Caco-2 (cell line): ENCODE measurements at regions not wholly inside any gene's neighbourhood (a gene's known extent, or its start where the extent isn't known, plus 50 kb on each side); places are given as distances from the start of the nearest gene placed in this dataset.

Experiments used
- BruUV-seq: library from RNA; stranded (reverse); fragments of 400-500 nt; replicated peaks from 2 replicates; lab custom pipeline; 2021; lab: Mats Ljungman, UMichigan
- CTCF ChIA-PET: fragments of 300-600 bp; sonication (Branson Sonifier 250); formaldehyde crosslinking; loops from one replicate; lab custom pipeline; 2022; ENCODE audit warnings: antibody characterized with exemption; lab: Charles Lee
- POLR2A ChIA-PET: fragments of 300-600 bp; sonication (Branson Sonifier 250); formaldehyde crosslinking; loops from one replicate; lab custom pipeline; 2022; ENCODE audit warnings: antibody characterized with exemption; lab: Charles Lee
- DNase-seq, 2 experiments: peaks; one replicate each; pipeline versions ENCODE4 v3.0.0 to v3.0.0-alpha.2; 2020 to 2022
- H3K27me3 ChIP-seq: replicated peaks from 2 replicates; pipeline ENCODE4 v1.6.0; 2011; ENCODE audit warnings: low read length; ENCODE audit not compliant: control insufficient read depth, insufficient read depth
- H3K36me3 ChIP-seq: 2 replicates; pipeline ENCODE4 v1.5.1; 2011; ENCODE audit warnings: low read length; ENCODE audit not compliant: control insufficient read depth, insufficient read depth
- H3K4me1 ChIP-seq: fragments of 250-450 bp; sonication (Bioruptor Pico); 2 replicates; pipeline ENCODE4 v1.5.1; 2020; ENCODE audit warnings: mild to moderate bottlenecking
- H3K4me3 ChIP-seq: 2 replicates; pipeline ENCODE4 v1.5.1; 2011; ENCODE audit warnings: low read depth, mild to moderate bottlenecking, control low read depth, low read length
- H3K9me3 ChIP-seq: fragments of 250-450 bp; sonication (Bioruptor Pico); 2 replicates; pipeline ENCODE4 v1.5.1; 2020; ENCODE audit warnings: mild to moderate bottlenecking, moderate library complexity
- H3K27ac Mint-ChIP-seq: one replicate; pipeline ENCODE4 v1.8.0; 2022; ENCODE audit warnings: mixed read lengths; ENCODE audit not compliant: unreplicated experiment
- H3K27me3 Mint-ChIP-seq: one replicate; pipeline ENCODE4 v1.8.0; 2022; ENCODE audit warnings: mixed read lengths; ENCODE audit not compliant: insufficient read depth, unreplicated experiment
- H3K36me3 Mint-ChIP-seq: one replicate; pipeline ENCODE4 v1.8.0; 2022; ENCODE audit warnings: mild to moderate bottlenecking, mixed read lengths; ENCODE audit not compliant: insufficient read depth, unreplicated experiment
- H3K4me1 Mint-ChIP-seq: one replicate; pipeline ENCODE4 v1.8.0; 2022; ENCODE audit warnings: low read depth, mixed read lengths; ENCODE audit not compliant: unreplicated experiment
- H3K4me3 Mint-ChIP-seq: one replicate; pipeline ENCODE4 v1.8.0; 2022; ENCODE audit warnings: mild to moderate bottlenecking, moderate library complexity, mixed read lengths; ENCODE audit not compliant: unreplicated experiment
- H3K9me3 Mint-ChIP-seq: one replicate; pipeline ENCODE4 v1.8.0; 2022; ENCODE audit warnings: mixed read lengths; ENCODE audit not compliant: unreplicated experiment
- CTCF ChIP-seq, 2 experiments: fragments of 200-600 bp in 1 of 2; IDR thresholded peaks; 1 replicate in 1 of 2; 2 replicates in 1 of 2; pipeline versions ENCODE4 v1.5.1 to v1.8.0; 2011 to 2022; ENCODE audit warnings: antibody characterized with exemption in 1 of 2, control low read depth in 1 of 2, inconsistent platforms in 1 of 2, low read depth in 1 of 2, low read length in 1 of 2, mild to moderate bottlenecking in 1 of 2, moderate library complexity in 1 of 2; ENCODE audit not compliant: insufficient read depth in 1 of 2, severe bottlenecking in 1 of 2, unreplicated experiment in 1 of 2
- intact Hi-C: fragments of 100-400 bp; cut with micrococcal nuclease; formaldehyde crosslinking; loops from one replicate; pipeline ENCODE4 v1.10.0; 2022; ENCODE audit not compliant: unreplicated experiment

- ChIA-PET POLR2A (interaction anchor here (0.7 kb wide), 1 partner anchor 45 kb away, joined by 8 read pairs; no protein-coding TSS in a partner anchor), CTCF (interaction anchor here (0.7 kb wide), 1 partner anchor 436 kb away, joined by 5 read pairs; the partner anchor contains the start of gene CMPK2)
- Mint-ChIP-seq H3K27ac (no peak overlapping the region), H3K4me3 (no peak overlapping the region), H3K36me3 (peaks cover 5% of the 10 kb centered on the region), H3K9me3 (peaks cover 14% of the 10 kb centered on the region), H3K4me1 (no peaks in the 10 kb centered on the region), H3K27me3 (no peaks in the 10 kb centered on the region)
- H3K4me3 ChIP-seq: no peak overlapping the region
- H3K27me3 ChIP-seq: no peaks in the 10 kb centered on the region
- DNase-seq: no peak
- no peaks in the 10 kb centered on the region for H3K36me3 ChIP-seq
- no peaks in the 10 kb centered on the region for H3K9me3 ChIP-seq
- no peak for TF ChIP-seq CTCF (IDR thresholded peaks at IDR 0.05; ENCODE audit: insufficient read depth in 1 of 2, low read depth in 1 of 2, low read length in 1 of 2, severe bottlenecking in 1 of 2, unreplicated experiment in 1 of 2)
- intact Hi-C loops: no loop called here
- no peaks in the 10 kb centered on the region for H3K4me1 ChIP-seq
- no TSS peak for BruUV-seq
Observed at GRCh38 chr2:6429210-6429986, 436.3 kb downstream of the CMPK2 start.

DNA sequence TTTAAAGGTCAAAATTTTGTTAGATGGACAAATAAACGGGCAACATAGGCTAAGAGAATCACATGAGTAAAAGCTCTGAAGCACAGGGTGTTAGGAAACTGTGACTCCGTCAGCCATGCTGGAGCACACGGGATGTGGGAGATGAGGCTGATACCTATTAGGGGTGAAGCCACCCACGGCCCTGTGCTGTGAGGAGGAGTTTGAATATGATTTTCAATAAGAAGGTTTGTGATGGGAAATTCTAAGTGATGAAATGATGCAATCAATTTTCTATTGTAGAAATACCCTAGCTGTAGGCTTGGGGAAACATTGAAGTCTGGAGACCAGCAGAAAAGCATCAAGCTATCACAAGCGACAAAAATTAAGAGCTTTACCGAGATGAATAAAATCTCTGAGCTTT is 431.3 kb downstream of the CMPK2 start:
- peaks cover 5% of the 10 kb centered on the region for H3K36me3 Mint-ChIP-seq

DNA sequence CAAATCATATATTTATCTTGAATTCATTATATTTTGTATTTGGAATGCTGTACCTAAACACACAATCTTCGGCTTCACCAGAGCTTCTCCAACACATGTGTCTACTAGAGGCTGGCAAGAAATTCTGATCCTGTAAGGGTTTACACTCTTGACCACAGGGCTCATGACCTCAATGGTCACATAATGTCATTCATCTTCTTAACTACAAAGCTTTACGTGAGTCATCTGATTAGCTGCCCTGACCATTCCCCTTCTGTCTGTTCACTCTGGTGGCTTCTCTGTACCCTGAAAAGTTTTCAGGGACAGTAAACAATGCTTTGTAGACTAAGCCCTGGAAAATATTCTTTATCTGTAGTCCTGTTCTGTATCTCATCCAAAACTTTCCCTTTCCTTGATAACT is 423.9 kb downstream of the CMPK2 start:
- CTCF ChIA-PET: no interaction called here

More for the DNA sequence above, 431.3 kb downstream of the CMPK2 start:
- no peak overlapping the region for H3K27ac Mint-ChIP-seq
- Histone ChIP-seq H3K27me3 (no peaks in the 10 kb centered on the region), H3K4me1 (no peaks in the 10 kb centered on the region), H3K9me3 (no peaks in the 10 kb centered on the region; the same call in none of the 2 replicates), H3K4me3 (no peak overlapping the region), H3K36me3 (no peaks in the 10 kb centered on the region)
- intact Hi-C loops: no loop called here
- no peaks in the 10 kb centered on the region for H3K27me3 Mint-ChIP-seq
- H3K4me1 Mint-ChIP-seq: no peaks in the 10 kb centered on the region
- POLR2A ChIA-PET: no interaction called here
- no peak overlapping the region for H3K4me3 Mint-ChIP-seq
- CTCF ChIA-PET: no interaction called here
- peaks cover 14% of the 10 kb centered on the region for H3K9me3 Mint-ChIP-seq
- DNase-seq: no peak
- TF ChIP-seq CTCF (IDR thresholded peaks at IDR 0.05; ENCODE audit: insufficient read depth in 1 of 2, low read depth in 1 of 2, low read length in 1 of 2, severe bottlenecking in 1 of 2, unreplicated experiment in 1 of 2): no peak
- BruUV-seq: no TSS peak

More for the DNA sequence above, 423.9 kb downstream of the CMPK2 start:
- no peaks in the 10 kb centered on the region for H3K27me3 ChIP-seq
- no TSS peak for BruUV-seq
- intact Hi-C loops: no loop called here
- no peak overlapping the region for H3K4me3 ChIP-seq
- Mint-ChIP-seq H3K27me3 (no peaks in the 10 kb centered on the region), H3K9me3 (no peaks in the 10 kb centered on the region), H3K27ac (no peak overlapping the region), H3K36me3 (no peaks in the 10 kb centered on the region), H3K4me1 (no peaks in the 10 kb centered on the region), H3K4me3 (no peak overlapping the region)
- H3K36me3 ChIP-seq: no peaks in the 10 kb centered on the region
- no peak for DNase-seq
- no peak for TF ChIP-seq CTCF (IDR thresholded peaks at IDR 0.05; ENCODE audit: insufficient read depth in 1 of 2, low read depth in 1 of 2, low read length in 1 of 2, severe bottlenecking in 1 of 2, unreplicated experiment in 1 of 2)
- no peaks in the 10 kb centered on the region for H3K4me1 ChIP-seq
- H3K9me3 ChIP-seq: no peaks in the 10 kb centered on the region; the same call in 1 of the 2 replicates
- POLR2A ChIA-PET: no interaction called here
